Myocyte (in vitro differentiated cells): ENCODE measurements at regions not wholly inside any gene's neighbourhood (a gene's known extent, or its start where the extent isn't known, plus 50 kb on each side); places are given as distances from the start of the nearest gene placed in this dataset.
A peak's percentile ranks its signal among the peaks of the same experiment; 100 is the strongest.
"Not testable (repeated sequence)": the region's sequence is repeated elsewhere in the genome, so short reads cannot be mapped to it uniquely, and the experiment has no call there.

ENCODE experiments used
- DNase-seq: peaks from one replicate; pipeline ENCODE4 v3.0.0-alpha.2; 2012; ENCODE audit warnings: low read depth

DNA sequence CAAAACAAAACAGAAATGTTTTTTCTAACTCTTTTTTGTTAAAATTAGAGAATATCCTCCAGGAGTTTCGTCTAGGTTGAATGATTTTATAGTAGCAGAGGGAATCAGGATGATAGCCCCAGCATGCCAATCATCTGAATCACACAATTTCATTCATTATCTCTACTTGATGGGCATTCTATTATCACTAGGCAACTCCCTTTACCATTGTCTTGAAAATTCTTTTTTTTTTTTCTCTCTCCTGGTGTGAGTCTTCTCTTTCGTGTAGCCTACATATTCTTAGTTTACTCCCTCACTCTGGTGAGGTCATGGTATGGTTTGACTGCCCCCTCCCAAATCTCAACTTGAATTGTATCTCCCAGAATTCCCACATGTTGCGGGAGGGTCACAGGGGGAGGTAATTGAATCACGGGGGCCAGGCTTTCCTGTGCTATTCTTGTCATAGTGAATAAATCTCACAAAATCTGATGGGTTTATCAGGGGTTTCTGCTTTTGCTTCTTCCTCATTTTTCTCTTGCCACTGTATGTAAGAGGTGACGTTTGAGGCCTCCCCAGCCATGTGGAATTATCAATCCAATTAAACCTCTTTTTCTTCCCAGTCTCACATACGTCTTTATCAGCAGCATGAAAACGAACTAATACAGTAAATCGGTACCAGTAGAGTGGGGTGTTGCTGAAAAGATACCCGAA is 105.0 kb downstream of the OTUD1 start:
- DNase-seq = no peak

DNA sequence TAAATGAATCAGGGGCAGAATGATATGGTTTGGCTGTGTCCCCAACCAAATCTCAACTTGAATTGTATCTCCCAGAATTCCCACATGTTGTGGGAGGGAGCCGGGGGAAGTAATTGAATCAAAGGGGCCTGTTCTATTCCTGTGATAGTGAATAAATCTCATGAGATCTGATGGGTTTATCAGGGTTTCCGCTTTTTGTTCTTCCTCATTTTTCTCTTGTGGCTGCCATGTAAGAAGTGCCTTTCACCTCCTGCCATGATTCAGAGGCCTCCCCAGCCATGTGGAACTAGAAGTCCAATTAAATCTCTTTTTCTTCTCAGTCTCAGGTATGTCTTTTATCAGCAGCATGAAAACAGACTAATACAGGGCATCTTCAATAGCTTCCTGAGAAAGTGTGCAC is 107.0 kb downstream of the OTUD1 start:
- DNase-seq = not testable (repeated sequence)

DNA sequence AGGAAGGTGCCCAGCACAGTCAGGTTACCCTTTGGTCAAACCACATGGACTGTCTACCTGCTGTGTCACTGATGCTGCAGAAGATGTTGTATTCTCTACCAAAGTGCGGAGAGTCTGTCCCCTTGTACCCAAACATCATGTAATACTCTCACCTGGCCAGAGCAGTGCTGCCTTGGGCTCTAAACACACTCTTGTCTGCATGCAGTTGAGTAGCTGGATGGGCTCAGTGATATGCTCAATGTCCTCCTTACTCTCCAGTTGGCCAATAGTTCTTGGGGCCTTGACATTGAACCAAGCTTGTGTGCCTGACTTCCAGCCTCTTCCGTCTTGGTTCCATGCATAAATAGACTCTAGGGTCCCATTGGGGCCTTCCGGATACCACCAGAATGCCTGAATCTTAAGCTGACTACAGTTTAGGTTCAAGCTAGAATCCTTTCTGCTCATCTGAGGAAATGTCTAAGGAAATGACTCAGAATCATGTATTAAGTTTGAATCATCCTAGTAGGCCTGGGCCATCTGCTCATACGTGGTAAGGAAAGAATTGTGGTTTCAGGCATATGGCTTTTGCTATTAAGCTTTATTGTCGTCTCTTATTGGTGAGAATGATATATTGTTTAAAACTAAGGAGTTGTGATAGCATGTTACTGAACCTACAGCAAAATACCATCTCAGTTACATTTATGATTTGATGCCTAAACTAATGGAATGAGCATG is 118.0 kb downstream of the OTUD1 start:
- peak; percentile 9 for DNase-seq

DNA sequence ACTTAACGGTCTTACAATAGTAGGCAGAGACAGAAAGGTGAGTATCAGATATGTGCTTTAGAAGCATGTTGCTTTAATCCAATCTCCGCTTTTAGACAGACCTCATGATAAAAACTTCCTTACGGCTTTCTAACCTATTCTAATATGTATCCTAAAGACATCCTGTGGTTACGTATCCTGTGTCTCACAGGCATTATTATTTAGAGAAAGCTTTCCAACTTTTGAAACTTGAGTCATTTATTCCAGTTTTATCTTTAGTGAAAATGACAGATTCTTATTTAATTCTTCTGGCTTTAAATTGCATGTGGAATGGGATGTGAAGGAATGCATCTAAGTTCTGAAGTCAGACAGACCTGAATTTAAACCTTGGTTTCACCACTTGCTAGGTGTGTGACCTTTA is 118.9 kb downstream of the OTUD1 start:
- DNase-seq = no peak

DNA sequence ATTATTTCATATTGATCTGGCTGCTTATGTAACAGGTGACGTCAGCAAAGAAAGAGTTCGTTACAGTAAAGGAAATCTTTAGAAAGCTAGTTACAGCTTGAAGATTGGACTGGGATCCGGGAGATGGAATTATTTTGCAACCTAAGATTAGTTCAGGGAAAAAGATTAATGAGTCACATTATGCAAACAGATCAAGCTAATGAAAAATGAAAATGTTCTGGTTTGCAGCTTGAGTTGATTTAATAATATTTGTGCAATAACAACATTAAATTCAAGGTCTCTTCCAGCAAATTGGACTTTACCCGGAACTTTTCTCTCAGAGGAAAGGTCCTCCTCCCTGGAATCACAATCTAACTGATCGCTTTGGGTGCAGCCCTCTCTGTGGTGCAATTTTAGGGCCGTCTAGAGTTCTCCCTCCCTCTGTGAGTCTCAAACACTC is 119.5 kb downstream of the OTUD1 start:
- no peak for DNase-seq

DNA sequence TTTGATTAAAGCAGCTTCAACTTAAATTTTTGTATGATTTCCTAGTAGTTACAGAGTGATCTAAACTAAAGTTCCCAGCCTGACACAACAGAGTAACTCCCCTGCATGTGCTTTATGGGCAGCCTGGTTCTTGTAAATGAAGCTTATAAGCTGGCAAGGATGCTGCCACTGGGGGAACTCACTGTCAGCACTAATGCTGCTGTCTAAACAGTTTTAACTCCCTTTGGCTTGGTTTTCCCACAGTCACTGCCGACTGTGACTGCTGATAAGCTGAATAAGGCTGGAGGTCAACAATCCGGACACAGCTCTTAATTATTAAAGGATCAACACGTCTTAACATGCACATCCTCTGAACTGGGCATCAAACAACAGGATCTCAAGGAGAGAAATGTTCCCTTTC is 130.1 kb downstream of the OTUD1 start:
- DNase-seq = no peak

DNA sequence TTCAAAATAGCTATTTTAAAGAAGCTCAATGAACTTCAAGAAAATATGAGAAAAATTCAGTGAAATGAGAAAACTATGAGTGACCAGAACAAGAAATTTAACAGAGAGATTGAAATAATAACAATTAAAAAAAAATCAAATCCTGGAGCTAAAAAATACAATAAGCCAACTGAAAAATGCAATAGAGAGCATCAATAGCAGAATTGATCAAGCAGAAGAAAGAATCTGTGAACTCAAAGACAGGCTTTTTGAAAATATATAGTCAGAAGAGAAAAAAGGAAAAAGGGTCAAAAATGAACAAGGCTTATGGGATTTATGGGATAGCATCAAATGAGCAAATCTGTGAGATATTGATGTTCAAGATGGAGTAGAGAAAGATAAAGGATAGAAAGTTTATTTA is 133.0 kb downstream of the OTUD1 start:
- DNase-seq = no peak

DNA sequence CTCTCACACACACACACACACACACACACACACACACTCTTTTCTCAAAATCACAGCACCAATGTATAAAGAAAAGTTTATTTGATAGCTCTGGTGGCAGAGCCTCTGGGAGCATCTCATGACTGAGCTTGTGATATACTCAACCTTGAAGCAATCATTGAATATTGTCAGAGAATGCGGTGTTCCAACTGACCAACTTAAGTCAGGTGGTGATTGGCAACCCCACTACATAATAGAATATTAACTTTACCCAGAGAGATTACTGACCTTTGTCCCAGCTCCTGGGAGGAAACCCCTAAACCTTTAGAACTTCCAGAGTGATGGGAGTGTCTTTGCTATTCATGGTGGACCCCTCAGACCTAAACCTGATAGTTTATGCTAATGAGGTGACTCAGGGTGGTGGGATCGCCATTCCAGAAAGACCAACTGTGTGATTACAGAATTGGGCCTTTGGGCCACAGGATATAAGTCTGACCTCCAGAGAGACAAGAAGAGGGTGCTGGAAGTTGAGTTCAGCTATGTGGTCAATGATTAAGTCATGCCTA is 143.1 kb downstream of the OTUD1 start:
- no peak for DNase-seq

DNA sequence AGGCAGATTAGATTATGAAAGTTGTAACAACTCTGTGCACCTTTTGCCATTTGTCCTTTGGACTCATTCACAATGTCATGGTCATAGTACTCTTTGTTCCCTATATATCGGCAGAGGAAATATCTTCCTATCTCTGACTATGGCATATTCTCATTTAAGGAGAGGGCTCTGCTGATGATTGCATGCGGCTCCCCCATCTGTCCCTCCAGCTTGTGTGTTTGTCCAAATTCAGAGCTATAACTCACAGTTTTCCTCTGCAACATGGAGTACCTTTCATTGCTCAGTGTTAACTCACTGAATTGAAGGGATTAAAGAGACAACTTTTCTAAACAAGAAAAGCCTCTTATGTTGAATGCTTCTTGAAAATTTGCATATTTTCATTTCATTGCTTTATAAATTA is 145.5 kb downstream of the OTUD1 start:
- DNase-seq = no peak

DNA sequence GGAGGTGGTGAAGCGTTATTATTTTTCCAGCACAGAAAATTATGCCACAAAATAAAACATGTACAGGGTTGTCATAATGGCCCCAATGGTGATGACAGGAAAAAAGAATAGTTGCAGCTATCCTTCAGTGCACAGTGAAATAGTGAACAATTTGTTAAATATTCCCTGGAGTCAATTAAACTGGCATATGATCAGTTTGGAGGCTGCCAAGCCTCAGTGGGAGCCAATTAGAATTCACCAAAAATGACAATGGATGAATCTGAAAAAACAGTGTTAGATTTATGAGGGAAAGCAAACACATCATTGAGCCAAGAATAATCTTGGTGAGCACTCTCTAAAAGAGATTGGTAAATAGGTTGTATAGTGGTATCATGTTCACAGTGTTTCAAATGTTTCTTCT is 146.3 kb downstream of the OTUD1 start:
- no peak for DNase-seq

DNA sequence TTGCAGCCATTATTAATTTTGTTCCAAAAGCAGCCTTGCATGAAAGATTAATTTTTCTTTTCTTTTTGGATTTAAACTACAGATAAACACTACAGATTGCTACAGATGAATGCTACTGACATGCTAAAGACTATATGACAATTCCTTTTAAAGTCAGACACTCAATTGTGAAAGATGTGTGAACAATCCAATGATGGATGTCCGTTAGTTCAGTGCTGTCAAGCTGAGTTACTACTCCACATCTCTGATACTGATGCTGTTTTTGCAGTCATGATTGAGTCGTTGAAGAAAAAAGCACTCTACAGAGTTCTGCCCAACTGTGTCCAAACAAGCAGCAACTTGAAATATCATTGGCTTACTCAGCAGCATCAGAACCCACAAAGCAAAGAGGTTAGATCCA is 146.8 kb downstream of the OTUD1 start:
- DNase-seq = no peak

DNA sequence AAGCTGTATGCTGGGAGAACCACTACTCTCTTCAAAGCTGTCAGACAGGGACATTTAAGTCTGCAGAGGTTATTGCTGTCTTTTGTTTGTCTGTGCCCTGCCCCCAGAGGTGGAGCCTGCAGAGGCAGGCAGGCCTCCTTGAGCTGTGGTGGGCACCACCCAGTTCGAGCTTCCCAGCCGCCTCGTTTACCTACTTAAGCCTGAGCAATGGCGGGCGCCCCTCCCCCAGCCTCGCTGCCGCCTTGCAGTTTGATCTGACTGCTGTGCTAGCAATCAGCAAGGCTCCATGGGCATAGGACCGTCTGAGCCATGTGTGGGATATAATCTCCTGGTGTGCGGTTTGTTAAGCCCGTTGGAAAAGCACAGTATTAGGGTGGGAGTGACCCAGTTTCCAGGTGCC is 156.4 kb downstream of the OTUD1 start:
- not testable (repeated sequence) for DNase-seq

DNA sequence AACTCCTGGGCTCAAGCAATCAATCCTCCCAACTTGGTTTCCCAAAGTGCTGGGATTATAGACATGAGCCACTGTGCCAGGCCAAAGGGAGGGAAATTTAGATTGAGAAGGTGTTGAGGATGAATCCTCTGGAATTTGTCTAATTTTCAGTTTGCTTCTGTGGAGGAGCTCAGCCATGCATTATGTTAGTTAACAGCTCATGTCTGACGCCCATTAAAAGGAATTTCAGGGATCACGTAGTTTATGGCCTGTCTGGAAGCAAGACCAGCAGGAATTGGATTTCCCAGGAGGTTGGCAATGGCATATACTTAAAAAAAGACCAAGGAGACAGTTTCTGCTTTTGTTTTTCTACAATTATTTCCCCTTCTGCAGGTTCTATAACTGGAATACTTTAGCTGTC is 165.7 kb downstream of the OTUD1 start:
- no peak for DNase-seq

DNA sequence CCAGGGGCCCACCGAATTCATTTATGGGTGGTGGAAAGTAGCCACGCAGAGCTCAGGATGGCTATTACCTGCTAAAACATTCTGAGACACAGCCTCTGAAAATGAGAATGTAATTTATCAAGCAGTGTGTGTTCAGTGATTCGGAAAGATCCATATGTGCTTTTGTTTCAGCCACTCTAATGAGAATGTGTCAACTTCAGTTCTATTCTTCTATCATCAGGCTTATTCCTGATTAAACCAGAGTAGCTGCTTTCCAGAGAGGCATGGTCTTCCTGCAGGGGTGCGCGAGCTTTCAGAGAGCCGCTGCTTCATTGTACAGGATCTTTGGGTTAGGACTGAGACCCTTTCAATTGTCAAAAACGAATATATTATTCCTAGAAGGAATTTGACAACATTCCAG is 167.6 kb downstream of the OTUD1 start:
- DNase-seq = no peak

DNA sequence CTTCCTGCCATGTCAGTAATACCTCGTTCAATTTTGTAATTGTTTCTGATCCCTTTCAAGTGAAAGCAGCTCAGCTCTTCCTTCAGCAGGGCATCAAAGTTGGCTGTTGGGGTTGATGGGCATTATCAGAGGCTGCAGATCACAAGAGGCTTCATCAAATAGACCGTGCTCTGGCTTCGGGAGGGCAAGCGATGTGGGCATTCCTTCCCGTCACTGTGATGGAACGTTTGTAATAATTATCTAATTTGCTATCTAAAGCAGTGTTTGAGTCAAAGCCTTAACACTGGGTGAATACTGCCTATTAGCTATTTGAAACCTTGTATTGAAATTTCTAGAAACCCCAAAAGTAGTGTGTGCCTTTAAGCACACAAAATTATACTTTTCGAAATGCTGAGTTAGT is 170.1 kb downstream of the OTUD1 start:
- no peak for DNase-seq

DNA sequence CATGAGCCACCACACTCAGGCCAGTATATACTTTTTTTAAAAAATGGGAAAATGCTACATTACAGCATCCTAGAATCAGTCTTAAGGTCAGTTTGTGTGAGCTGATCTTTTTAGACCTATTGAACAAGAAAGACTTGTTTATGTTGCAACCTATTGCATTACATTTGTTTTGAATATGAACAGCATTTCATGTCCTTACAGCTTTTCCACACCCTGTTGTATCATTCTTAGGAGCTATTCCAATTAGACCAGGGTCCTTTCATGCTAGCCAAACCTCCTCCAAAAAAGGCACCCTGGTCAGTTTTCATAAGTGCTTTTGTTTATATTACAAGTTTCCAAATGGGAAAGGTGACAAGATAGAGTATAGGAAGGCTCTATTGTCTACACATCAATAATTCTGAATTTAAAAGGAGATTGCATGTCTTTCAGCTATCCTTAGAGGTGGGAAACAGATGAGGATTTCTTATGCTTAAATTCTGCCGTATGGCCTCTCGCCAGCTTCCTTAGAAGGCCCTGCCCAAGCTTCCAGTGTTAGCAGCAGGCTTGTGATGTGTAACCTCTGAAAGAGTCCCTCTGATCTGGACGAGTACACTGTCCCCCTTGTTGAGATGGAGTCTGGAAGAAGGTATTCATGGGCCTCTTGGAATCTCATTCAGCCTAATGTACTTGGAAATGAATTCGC is 171.9 kb downstream of the OTUD1 start:
- no peak for DNase-seq

DNA sequence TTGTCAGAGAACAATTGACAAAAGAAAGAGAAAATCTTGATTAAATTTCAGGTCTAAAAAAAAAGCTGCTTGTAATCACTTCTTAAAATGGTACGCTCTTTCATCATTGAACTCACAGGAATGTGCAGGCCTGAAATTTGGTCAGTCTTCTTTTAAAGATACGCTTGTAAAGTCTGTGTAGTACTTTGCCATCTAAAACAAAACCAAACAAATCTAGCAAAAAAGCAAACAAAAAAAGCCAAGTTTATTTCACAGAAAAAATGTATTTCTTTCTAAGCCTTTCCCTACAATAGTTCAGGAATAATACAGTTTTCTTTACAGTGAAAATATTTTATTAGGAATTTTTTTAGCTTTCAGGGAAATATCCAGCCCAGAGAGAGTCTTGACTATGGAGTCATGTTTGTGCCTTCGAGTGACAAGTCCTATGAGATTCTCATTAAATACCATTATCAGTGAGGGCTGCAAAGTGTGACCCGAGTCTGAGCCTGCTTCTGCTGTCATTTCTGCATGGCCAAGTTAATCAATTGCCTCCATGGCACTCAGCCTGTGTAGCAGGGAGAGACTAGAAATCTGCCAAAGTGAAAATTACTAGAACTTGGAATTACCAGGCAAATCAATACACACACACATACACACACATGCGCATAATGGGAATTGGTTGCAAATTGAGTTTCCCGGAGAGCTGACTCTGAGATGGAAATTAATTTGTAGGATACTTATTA is 172.6 kb downstream of the OTUD1 start:
- DNase-seq = no peak

DNA sequence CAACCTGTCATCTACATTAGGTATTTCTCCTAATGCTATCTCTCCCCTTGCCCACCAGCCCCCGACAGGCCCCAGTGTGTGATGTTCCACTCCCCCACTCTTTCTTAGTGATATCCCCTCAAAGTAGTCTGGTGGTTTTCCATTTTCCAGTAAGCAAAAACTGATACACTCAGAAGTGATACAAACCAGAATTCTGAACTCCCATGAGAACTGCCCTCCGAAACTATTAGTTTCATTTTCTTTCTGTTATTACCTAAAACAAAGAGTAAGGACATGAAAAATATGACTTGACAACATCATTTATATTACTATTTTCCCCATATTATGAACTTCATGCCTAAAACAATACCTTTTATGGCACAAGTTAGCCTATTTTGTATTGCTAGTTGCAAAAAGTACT is 175.0 kb downstream of the OTUD1 start:
- no peak for DNase-seq

DNA sequence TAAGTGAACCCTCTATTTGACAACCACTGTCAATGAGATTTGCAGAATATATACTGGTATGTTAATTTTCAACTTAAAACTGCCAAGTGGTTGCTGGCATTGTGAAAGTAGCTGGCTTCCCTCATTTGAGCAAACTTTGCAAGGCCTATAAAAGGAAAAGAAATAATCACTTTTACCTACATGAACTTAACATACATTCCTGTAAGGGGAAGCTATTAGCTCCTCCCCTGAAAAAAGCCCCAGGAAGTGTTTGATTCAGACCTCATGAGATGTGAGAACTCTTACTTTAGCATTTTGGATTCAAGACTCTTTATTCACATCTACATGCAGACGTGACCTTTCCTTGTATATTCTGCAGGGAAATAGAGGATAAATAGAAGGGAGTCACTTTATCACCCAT is 175.6 kb downstream of the OTUD1 start:
- DNase-seq = no peak

DNA sequence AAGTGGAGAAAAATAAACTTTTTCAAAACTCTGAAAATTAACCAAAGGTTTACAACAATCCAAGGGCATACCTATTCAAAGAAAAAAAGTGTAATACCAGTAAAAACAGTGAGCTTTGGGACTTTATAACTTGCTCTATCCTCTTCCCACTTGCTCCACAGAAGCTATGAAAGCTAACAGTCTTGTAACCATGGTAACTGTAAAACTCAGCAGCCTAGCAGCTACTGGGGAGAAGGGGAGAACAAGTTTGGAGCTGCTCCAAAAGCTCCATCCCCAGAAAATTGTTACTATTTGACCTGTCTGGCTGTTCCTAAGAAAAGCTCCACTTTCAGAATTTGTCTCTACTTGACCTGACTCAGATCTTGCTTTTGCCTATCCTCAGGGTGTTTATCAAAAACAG is 191.5 kb downstream of the OTUD1 start:
- DNase-seq = no peak

DNA sequence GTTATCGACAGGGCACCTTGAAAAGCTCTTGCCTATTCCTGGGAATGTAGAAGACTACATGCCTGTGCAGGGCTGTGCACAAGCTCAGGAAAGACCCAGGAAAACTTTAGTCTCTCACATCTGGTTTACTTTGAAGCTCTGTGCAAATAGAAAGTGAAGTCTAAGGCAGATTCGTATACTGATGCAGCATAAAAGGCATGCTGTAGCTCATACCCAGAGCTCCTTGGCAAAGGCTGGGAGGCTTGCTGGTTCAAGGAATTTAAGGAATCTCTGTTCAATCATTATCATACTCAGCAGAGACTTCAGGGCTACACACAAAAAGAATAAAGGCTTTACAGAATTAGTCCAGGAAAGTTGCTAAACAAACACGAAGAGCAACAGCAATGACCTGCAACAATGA is 192.0 kb downstream of the OTUD1 start:
- DNase-seq = no peak
